GM18508 (cell line): ENCODE measurements at regions not wholly inside any gene's neighbourhood (a gene's known extent, or its start where the extent isn't known, plus 50 kb on each side); places are given as distances from the start of the nearest gene placed in this dataset.
"Not testable (repeated sequence)": the region's sequence is repeated elsewhere in the genome, so short reads cannot be mapped to it uniquely, and the experiment has no call there.

Source experiments
- ATAC-seq: cut with Tn5 transposase; IDR thresholded peaks from one replicate; pipeline ENCODE4 v1.9.1; 2021; ENCODE audit warnings: moderate number of reproducible peaks; ENCODE audit not compliant: insufficient read depth, unreplicated experiment

DNA sequence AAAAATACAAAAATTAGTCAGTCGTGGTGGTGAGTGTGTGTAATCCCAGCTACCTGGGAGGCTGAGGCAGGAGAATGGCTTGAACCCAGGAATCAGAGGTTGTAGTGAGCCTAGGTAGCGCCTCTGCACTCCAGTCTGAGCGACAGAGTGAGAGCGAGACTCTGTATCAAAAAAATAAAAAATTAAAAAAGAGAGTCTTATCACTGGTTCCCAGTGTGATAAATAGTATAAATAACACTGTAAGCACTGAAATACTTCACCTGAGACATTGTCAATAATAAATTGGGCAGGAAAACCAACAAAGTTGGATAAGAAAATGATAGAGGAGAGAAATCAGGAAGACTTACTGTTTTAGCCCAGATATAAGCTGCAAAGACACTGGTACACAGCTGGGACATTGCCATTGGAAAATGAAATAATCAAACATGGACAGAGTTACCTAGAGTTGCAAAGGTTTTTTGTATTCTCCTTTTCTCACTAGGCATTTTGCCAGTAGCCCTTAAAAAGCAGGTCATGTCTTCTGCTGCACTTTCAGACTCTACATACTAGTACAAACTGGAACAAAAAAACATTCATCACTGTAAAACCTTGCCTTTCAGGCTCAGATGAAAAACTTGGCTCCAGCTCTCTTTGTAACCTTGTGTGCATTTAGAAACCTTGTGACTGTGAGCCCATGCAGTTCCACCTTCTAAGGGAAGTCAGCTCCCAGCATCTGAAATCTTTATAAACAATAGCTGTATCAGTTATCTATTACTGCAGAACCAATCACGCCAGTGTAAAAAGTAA is 55.0 kb upstream of the PPP1R2C start:
- ATAC-seq, result no peak

DNA sequence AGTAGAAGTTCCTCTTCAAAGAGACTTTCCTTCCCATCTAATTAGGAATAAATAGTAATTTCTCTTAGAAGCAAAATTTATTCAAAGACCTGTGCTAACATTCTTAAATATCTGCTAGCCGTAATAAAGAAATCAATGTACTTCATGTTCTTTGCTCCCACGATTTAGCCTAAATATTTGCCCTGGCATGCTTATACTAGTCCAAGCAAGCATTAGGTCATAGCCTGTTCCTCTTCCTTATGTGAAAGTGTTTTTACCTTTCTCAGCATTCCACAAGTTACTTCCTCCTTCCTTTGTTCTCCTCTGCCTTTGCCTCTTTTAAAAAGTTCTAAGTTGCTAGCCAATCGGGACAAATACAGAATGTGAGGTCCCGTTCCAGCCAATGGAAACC is 55.6 kb upstream of the PPP1R2C start:
- not testable (repeated sequence) for ATAC-seq

DNA sequence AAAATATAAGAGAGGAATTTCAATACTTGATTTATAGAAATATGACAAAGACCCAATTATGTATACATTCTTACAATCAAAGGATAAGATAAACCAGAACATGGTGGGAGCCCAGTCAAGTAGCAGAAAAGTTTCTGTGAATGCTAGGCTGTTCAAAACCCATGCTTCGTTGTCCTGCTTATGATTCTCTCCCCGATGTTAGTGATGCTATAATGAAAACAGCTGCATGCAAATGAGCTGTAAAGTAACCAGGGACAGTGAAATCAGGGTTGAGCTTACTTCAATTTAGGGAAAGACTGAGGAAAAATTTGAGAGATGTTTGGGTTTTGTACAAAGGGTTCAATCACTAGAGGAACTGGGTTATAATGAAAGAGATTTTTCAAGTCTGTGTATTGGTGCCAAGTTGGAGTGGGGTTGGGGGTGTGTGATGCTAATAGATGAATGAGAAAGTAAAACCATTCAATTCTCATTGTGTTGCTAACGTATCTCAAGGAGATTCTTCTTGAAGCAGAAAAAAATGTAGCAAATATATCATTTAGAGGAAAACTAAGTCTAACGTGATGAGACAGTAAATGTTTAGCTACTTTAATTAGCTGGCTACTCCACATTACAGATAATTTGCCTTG is 59.3 kb upstream of the PPP1R2C start:
- no peak for ATAC-seq

DNA sequence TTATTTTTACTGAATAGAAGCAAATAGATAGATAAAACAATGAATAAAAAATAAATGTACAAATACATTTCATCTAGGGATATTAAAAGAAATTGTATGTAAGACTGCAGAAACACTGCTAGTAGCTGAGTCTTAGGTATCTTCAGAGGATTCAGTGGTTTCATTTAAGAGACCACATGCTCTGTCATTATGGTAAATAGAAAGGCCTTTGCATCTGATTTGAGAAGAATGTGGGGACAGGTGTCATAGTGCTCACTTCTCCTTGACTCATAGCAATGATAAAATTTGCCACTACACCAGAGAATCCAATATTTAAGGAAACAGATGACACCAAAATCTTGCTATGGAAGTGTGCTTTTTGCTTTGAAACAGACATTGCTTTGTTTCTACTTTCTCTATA is 59.8 kb upstream of the PPP1R2C start:
- ATAC-seq, result no peak

DNA sequence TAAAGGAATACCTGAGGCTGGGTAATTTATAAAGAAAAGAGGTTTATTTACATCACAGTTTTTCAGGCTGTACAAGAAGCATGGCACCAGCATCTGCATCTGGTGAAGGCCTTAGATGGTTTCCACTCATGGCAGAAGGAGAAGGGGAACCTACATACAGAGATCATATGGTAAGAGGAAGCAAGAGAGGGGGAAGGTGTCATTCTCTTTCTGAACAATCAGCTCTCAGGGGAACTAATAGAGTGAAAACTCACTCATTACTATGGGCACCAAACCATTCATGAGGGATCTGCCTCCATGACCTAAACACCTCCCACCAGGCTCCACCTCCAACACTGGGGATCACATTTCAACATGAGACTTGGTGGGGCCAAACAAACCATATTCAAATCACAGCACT is 61.7 kb upstream of the PPP1R2C start:
- ATAC-seq, result no peak

DNA sequence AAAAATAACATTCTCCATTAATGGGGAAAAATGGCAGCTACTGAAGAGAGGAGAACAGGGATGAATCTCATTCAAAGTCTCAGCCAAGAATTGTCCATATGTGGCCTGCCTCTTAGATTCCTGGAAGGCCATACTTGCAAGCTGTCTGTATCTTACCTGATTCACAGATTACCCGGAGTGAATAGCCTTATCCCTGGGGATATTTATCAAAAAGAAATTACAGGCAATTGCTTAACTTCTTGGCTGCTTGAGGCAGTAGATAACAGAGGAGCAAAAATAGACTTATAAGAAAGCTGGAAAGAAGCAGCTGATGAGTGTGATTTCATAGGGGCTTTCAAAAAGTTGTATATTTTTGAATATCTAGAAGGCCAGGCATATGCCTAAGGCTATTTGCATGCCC is 68.8 kb upstream of the PPP1R2C start:
- no peak for ATAC-seq

DNA sequence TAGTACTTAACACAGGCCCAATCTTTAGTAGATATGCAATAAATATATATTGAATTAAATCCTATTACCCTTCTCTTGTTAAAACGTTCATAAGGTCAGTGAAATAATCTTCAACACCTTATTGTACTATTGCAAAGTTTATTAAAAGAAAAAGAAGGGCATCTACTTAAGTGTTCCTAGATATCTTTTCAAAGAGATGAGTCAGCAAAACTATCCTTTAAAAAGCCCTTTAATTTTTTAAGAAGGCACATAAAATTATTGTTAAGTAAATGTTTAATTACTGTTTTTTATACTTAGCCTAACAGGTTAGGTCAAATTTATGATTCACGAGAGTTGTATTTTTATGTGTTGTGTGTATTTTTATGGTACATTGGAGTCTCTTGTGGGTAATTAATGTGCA is 77.3 kb upstream of the PPP1R2C start:
- no peak for ATAC-seq

DNA sequence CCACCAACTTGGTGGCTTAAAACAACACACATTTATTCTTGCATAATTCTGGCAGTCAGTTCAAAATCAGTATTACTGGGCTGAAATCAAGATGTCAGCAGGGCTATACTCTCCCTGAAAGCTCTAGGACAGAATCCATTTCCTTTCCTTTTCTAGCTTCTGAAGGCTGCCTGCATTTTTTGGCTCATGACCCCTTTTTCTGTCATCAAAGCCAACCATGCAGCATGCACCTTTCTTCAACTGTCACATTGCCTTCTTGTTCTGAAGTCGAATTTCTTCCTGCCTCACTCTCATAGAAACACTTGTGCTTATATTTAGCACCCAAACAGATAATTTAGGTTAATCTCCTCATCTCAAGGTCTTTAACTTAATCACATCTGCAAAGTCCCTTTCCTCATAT is 79.8 kb upstream of the PPP1R2C start:
- ATAC-seq, result no peak

DNA sequence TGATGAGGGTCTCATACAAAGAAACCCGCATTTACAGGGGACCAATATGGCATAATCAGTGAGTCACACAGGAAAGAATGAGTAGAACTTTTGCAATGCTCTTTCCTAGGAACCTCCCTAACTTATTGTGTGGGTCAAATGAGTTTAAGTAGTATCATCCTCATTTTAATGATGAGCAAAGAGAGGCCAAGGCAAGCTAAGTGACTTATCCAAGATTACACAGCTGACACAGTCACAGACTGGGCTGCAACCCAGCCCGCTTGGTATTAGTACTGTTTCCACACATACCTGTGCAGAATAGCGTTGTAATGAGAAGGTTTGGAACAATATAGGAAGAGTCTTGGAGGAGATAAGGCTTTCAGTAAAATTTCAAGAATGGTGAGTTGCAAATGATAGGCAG is 91.0 kb upstream of the PPP1R2C start:
- no peak for ATAC-seq

DNA sequence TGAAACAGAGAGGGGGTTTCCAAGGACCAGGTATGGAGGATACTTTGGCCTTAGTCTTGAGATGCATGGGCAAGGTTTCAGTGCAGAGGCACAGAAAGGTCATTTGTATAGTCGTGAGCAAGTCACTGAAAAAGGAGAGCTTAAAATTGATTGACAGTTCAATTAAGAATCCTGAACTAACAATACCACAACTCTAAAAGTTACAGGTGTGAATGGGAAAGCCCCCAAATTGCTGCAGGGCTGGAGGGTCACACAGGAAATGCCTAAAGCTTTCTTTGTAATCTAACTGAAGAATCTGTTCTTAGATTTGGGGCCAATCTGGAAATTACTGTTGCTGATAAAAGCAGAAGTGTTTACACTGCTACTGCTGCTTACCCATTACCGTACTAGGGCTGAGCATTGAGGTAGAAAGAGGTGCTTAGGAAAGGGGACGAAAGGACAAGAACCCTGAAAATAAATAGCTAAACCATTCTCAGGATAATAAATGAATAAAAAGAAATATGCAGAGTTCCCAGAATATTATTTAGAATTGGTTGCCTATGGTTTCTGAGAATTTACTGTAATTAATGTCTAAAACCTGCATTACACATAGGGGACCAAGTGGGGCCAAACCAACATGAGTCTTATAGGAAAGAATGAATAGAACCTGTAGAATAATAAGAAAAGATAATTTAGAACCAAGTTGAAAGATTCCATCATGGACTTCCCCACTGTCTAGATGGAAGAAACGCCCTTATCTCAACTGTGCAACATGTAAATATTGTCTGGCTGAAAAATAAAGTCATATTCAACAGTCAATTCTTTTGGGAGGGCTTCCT is 91.9 kb upstream of the PPP1R2C start:
- peak; percentile 89 for ATAC-seq

DNA sequence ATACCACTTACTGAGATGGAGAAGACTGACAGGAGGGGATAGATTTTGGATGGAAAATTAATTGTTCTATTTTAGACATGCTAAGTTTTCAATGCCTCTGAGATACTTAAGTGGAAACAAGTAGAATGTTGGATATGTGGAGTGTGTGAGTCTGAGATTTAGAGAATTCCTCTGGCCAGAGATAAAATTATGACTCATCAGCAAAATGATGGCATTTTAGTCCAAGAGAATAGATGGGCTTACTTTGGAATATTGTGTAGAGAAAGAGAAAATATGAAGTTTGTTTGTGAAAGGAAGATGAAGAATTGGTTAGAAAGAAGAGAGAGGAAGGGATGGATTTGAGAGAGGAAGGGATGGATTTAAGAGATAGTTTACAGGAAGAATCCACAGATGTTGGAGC is 108.6 kb upstream of the PPP1R2C start:
- no peak for ATAC-seq

DNA sequence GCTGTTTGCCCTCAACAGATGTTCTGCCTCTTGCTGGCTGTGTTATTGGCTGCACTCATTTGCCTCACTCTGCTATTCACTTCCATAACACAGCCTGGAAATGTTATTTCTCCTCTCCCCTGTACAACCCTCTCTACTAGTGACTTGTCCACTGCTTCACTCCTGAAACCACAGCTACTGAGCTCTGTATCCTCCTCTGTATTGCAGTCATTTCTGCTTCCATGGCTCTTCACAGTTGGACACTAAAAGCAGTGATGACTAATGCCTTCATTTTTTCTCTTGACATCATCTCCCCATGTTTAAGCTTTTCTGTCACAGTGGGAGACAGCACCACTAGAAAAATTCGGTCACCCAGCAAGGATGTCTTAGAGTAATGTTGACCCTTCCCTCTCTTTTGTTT is 123.0 kb upstream of the PPP1R2C start:
- ATAC-seq, result no peak

DNA sequence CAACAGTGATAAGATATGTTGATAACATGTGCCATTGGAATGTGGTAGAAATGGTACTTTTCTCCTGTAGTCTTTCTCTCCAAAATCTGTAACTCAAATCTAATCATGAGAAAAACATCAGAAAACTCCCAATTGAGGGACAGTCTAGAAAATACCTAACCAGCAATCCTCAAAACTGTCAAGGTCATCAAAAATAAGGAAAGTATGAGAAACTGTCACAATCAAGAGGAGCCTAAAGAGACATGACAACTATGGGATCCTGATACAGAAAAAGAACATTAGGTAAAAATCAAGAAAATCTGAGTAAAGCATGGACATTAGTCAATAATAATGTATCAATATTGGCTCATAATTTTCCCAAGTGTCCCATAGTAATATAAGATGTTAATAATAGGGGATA is 124.5 kb upstream of the PPP1R2C start:
- no peak for ATAC-seq

DNA sequence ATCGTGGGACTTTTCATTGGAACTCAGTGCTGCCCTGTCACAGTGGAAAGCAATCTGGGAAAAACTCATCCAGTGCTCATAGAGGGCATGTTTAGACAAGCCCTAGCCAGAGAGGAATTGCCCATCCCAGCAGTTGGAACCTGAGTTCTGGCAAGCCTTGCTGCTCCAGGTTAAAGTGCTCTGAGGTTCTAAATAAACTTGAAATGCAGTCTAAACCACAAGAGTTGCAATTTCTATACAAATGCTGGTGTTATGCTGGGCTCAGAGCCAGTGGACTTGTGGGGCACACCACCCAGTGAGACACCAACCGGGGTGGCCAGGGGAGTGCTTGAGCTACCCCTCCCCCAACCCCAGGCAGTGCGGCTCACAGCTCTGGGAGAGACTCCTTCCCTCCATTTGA is 142.8 kb upstream of the PPP1R2C start:
- ATAC-seq, result no peak

DNA sequence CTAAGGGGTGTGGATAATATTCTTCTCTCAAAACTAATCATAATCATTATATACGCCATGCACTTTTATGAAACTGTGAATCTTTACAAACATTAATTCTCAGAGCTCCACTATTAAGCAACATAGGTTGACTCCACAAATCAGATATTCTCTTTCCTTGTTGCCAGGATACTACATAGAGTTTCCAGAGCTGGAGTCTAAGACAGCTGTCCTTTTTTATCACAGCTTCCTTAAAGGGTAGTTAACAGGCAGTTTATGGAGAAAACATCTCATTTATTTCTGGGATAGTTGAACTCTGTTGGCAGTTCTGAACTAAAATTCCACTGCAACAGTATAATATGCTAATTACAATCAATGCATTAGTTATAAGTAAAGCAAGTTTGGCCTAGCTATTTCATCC is 152.1 kb upstream of the PPP1R2C start:
- no peak for ATAC-seq

DNA sequence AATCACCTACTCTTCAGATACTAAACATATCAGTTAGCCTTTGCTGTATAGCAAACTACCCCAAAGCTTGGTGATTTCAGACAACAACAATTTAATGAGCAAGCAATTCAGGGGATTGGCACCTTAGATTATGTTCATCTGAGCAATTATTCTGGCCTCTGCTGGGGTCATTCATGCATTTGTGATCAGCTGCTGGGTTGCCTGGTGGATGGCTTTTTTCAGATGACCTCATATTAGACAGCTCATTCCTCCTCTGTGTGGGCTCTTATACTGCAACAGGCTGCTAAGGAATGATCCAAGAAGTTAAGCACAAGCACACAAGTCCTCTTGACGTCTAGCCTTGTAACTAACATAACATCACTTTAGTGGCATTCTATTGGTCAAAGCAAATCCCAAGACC is 153.0 kb upstream of the PPP1R2C start:
- ATAC-seq, result no peak

DNA sequence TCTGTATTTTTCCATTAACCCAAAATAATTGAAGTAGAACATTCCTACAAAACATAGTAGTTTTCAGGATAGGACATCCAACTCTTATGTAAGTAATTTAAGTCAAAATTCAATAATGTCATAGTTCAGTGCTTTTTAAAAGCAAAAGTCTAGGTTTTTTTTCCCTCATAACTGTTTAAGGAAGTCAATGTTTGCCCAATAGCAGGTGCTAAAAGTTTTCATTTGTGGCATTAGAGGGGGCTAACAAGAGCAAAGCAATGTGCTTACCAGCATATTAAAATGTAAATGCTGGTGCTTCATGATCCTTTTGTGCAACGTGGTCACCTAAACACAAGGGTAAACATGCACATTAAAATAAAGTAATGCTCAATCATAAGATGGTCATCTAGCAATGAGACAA is 155.2 kb upstream of the PPP1R2C start:
- no peak for ATAC-seq

DNA sequence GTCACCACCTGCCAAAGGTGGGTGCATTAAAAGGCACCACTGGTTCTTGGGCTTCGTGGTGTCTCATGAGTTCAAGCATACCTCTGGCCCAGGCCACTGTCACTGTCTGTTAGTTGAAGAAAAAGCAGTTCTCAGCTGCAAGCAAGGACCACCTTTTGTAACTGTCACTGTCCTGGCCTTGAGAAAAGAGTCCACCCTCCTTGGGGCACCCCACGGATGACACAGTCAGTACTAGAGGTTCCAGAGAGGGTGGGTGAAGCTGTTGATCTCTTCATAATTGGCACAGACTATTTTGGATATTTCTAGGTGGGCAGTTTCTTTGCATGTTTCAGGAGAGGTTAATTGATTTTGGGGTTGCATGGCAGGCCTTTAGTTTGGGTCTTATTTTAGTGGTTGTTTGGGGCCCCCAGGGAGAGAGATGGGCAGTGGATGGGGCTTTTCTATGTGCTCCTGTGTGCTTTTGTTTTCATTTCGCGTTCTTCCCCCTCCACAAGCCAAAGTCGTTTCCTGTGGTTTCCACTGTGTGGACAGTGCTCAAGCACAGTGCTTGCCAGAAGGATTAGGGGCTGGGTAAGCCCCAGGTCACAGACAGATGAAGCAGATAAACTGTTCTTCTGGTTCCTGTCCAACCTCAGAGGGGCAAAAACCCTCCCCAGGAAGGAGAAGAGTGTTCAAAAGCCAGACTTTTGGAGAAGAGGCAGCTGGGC is 156.2 kb upstream of the PPP1R2C start:
- peak; percentile 89 for ATAC-seq

DNA sequence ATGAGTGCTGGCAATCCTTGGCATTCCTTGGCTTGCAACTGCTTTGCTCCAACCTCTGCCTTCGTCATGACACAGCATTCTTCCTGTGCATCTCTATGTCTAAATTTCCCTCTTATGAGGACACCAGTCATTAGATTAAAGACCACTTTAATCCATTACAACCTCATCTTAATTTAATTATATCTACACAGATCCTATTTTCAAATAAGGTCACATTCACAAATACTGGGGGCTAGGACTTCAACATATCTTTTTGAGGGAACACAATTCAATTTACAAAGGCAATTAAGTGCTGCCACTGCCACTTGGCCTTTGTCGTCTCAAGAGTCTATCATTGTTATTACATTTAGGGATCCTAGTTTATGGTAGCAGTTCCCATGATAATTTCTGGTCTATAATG is 163.7 kb upstream of the PPP1R2C start:
- ATAC-seq, result no peak

DNA sequence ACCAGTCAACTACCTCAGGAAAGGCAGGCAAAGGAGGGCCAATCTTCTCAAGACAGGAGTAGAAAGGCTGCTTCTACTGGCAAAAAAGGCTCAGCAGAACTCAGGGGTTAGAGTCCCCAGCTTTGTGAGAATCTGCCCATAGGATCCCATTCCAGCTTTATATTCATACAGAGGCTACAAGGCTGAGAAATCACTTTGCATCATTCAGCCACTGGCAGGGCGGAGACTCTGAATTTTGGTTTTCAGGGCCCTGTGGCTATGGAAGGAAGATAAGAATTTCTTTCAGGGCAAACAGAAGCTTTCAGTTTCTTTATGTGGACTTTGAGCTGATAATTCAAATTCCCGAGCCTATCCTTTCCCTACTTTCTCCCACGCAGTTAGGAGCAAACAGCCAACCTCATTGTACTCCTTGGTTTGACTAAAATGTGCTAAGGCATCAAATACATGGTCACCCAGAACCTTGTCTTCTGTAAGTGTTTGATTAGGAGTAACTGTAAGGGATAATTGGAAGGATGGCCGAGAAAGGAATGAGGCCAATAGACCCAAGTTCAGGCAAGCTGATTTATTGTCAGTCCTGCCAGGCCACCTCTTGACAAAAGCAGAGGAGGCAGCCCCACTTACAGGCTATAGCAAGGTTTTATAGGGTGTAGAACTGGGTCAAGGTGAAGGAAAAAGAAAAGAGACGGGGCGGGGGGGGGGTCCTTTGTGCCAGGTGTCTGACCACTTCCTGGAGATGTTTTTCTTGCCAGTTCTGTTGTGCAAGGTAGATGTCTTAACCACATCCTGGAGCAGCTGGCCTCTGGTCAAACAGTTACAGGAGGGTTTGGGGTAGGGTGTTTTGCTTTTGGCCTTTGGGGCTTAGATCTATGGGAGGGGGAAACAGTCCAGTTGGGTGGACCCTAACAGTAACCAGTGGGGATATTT is 165.3 kb upstream of the PPP1R2C start:
- peak; percentile 66 for ATAC-seq
